Bone marrow (tissue), 2 donors: ENCODE measurements at regions not wholly inside any gene's neighbourhood (a gene's known extent, or its start where the extent isn't known, plus 50 kb on each side); places are given as distances from the start of the nearest gene placed in this dataset.

Source experiments
- DNase-seq, 2 donors: peaks; one replicate each; lab custom pipeline; 2025; lab: John Stamatoyannopoulos, UW

- no peak for DNase-seq
Measured at GRCh38 chr2:45212953-45213635, 203.8 kb upstream of the SIX2 start.

GRCh38 chr2:45211636-45212035, 202.4 kb upstream of the SIX2 start:
- DNase-seq = peak in 1 of 2 donors; percentile 36

- no peak for DNase-seq
Measured at GRCh38 chr2:45210462-45211195, 201.4 kb upstream of the SIX2 start.

GRCh38 chr2:45209875-45210274, 200.6 kb upstream of the SIX2 start:
- no peak for DNase-seq

- no peak for DNase-seq
Measured at GRCh38 chr2:45209302-45209701, 200.1 kb upstream of the SIX2 start.

GRCh38 chr2:45207101-45207500, 197.8 kb upstream of the SIX2 start:
- peak in 1 of 2 donors; percentile 79 for DNase-seq

- no peak for DNase-seq
Measured at GRCh38 chr2:45205985-45206384, 196.7 kb upstream of the SIX2 start.

- DNase-seq = no peak
Measured at GRCh38 chr2:45205480-45205879, 196.2 kb upstream of the SIX2 start.

- DNase-seq = no peak
Measured at GRCh38 chr2:45203400-45203799, 194.1 kb upstream of the SIX2 start.

GRCh38 chr2:45199973-45200372, 190.7 kb upstream of the SIX2 start:
- DNase-seq = no peak

- no peak for DNase-seq
Measured at GRCh38 chr2:45195916-45196315, 186.7 kb upstream of the SIX2 start.

GRCh38 chr2:45194596-45194995, 185.3 kb upstream of the SIX2 start:
- no peak for DNase-seq

GRCh38 chr2:45193581-45193980, 184.3 kb upstream of the SIX2 start:
- DNase-seq = no peak

- no peak for DNase-seq
Measured at GRCh38 chr2:45192991-45193390, 183.7 kb upstream of the SIX2 start.

GRCh38 chr2:45192481-45192880, 183.2 kb upstream of the SIX2 start:
- DNase-seq = no peak

GRCh38 chr2:45191976-45192375, 182.7 kb upstream of the SIX2 start:
- no peak for DNase-seq

GRCh38 chr2:45191146-45191863, 182.1 kb upstream of the SIX2 start:
- no peak for DNase-seq

- DNase-seq = no peak
Measured at GRCh38 chr2:45190481-45190942, 181.3 kb upstream of the SIX2 start.

GRCh38 chr2:45184606-45185005, 175.4 kb upstream of the SIX2 start:
- DNase-seq = no peak

GRCh38 chr2:45182667-45183295, 173.5 kb upstream of the SIX2 start:
- DNase-seq = no peak

- no peak for DNase-seq
Measured at GRCh38 chr2:45180779-45181178, 171.5 kb upstream of the SIX2 start.

- no peak for DNase-seq
Measured at GRCh38 chr2:45180033-45180746, 170.9 kb upstream of the SIX2 start.
